NCI-H510A (cell line): ENCODE measurements at regions not wholly inside any gene's neighbourhood (a gene's known extent, or its start where the extent isn't known, plus 50 kb on each side); places are given as distances from the start of the nearest gene placed in this dataset.
A peak's percentile ranks its signal among the peaks of the same experiment; 100 is the strongest.

Source experiments
- DNase-seq: peaks from one replicate; lab custom pipeline; 2025; lab: John Stamatoyannopoulos, UW

DNA sequence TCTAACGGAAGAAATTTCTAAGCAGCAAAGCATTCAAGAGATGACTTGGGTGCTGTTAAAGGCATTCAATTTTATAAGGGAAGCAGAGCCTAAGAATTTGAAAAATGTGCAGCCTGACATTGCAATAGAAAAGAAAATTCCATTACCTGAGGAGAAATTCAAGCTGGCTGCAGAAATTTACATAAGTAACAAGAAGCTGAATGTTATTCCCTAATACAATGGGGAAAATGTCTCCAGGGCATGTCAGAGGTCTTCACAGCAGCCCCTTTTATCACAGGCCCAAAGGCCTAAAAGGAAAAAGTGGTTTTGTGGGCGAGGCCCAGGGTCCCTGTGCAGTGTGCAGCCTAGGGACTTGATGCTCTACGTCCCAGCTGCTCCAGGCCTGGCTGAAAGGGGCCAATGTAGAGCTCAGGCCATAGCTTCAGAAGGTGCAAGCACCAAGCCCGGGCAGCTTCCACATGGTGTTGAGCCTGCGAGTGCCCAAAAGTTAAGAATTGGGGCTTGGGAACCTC lies 306.7 kb downstream of the RDH14 start:
- no peak for DNase-seq

DNA sequence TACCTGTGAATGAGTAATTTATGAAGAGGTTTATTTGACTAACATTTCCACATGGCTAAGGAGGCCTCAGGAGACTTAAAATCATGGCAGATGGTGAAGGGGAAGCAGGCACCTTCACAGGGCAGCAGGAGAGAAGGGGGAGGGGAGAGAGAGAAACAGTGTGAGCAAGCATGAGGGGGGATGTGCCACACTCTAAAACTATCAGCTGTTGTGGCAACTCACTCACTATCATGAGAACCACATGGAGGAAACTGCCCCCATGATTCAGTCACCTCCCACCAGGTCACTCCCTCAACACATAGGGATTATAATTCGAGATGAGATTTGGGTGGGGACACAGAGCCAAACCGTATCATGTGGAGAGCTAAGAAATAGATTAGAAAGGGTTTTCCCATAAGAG lies 309.0 kb downstream of the RDH14 start:
- DNase-seq: no peak

DNA sequence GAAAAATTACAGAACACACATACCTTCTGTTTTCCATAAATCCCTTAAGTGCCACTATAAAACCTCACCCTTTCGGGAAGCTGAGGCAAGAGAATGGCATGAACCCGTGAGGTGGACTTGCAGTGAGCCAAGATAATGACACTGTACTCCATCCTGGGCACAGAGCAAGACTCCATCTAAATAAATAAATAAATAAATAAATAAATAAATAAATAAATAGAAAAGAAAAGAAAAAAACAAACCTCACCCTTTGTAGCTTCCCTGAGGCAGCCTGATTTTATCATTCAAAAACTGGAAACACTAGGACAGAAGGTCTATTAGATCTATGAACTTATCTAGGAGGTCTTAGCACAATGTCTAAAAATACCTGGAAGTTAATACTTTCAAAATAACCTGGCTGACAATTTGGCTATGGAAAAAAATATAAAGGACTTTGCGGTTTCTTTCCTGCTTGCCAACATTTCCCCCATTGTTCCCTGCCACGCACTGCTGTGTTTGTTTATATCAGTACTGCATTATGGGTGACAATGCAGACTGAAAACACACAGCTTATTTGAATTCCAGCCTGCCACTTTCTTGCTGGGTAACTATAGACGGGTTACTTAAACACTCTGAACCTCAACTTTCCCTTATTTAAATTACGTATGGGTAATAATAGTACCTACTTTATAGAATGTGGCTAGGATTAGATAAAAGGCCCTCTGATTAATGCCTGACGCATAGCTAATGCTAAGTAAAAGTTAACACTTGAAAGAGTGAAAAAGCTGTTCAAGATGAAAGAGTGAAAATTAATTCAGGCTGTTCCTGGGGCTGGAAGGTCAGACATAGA lies 313.0 kb downstream of the RDH14 start:
- no peak for DNase-seq

DNA sequence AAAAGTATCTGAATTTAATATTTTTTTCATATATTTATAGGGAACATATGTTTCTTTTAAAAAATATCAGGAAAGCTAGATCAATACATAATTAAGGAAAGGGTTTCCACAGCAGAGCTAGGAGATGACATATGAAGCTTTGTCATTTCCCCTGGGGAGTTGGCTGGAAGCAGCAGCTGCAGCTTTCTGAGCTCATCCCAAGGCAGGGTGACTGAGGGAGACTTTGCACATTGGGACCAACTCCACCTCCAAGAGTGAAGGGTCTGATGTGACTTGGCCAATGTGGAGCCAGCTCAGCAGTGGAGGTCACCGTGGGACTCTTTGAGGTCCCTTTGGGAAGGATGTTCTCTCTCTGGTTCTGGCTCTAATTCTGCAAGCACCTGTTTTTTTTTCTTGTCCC lies 315.1 kb downstream of the RDH14 start:
- DNase-seq: no peak

DNA sequence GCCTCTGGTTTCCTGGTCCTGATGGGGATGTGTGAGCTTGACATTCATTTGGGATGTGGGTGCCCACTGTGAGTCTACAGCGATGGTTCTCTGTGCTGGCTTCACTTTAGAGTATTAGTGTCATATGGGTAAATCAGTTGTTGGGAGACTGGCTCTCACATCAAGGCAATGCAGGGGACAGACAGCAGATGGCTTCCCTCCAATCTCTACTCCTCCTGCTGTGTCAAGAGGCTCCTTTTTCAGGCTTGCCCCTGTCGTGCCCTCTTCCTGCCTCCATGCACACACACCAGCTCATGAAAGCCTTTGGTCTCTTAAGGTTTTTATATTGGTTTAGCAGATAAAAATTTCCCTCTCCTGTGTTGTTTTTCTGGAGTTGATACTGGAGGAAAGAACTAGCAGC lies 315.6 kb downstream of the RDH14 start:
- DNase-seq: peak; percentile 18

DNA sequence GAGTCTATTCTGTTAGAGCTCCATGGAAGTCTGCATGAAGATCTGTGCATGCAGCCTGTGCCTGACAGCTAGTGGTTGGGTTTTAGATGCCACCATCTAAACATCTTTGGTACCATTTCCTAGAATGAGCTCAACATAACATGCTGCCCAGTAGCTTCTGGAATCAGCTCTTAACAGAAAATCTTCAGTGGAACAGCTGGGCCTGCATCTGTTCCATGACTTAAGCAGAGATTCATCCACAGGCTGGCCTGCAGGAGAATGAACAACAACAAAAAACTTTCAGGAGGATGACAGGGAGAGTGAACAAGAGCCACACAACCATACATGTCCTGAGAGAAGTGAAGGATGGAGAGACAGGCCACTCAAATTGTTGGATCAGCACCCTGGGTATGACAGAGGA lies 316.6 kb downstream of the RDH14 start:
- no peak for DNase-seq

DNA sequence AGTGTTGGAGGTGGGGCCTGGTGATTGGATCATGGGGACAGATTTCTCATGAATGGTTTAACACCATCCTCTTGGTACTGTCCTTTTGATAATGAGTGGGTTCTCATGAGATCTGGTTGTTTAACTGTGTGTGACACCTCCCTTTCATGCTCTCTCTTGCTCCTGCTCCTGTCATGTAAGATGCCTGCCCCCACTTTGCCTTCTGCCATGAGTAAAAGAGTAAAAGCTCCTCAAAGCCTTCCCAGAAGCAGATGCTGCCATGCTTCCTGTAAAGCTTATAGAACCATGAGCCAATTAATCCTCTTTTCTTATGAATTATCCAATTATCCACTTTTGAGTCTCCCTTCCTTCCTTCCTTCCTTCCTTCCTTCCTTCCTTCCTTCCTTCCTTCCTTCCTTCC lies 317.7 kb downstream of the RDH14 start:
- DNase-seq: no peak

DNA sequence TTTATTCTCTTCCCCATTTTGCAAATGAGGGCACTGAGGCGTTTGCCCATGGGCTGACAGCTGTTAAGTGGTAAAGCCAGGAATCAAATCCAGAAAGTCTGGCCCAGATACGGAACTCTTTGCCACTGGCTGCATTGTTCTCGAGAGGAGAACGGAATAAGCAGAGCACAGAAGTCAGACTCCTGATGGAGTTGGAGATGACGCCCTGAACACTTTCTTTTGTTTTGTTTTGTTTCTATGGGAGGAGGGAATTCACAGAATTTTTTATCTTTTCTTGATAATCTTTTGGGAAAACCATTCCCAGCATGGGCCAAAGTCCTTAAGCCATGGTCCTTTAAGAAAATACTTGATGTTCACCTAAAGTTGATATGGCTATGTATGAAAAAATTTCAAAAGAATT lies 322.2 kb downstream of the RDH14 start:
- no peak for DNase-seq

DNA sequence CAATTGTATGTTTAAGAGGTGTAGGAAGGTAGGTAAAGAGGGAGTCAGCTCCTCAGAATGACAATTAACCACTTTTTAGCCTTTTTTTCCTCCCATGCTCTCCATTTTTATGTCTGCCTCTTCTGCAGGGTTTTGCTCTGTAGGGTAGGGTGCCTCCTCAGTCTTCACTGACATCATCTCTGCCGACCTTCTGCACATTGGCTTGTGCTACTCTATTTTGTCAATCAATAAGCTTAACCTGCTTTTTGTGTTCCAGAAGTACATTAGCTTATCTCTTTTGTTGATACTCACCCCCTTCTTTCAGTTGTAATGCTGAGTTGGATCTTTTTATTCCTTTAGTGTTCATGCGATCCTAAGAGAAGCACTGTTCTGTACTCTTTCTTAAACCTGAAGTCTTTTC lies 323.2 kb downstream of the RDH14 start:
- no peak for DNase-seq

DNA sequence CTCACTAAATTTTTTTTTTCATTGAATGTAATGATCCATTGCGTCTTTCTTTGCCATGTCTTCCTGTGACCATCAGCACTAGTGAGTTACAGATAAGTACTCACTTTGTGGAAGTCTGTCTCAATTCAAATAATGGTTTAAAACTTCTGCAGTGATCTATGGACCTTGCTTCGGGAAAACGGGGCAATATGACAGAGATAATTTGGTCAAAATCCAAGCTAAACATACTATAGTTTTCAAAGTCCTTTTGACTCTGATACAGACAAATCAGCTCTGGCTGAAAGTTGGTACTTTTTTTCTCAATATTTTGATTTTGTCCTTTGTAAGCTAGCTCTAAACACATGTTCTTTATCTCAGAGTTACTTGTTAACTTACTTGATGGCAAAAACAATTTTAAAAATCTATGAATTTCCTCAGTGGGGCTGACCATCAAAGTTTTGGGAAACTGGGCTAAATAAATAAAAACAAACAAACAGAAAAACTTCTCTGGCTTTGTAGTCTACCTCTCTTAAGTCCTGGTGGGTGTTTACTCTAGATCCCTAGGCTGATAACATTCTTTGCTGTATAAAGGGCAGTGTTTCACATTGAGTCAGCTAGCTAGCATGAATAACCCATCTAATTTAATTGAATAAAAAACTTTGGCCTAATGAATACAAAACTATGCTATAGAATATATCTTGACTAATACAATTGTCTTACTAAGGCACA lies 327.6 kb downstream of the RDH14 start:
- DNase-seq: no peak

DNA sequence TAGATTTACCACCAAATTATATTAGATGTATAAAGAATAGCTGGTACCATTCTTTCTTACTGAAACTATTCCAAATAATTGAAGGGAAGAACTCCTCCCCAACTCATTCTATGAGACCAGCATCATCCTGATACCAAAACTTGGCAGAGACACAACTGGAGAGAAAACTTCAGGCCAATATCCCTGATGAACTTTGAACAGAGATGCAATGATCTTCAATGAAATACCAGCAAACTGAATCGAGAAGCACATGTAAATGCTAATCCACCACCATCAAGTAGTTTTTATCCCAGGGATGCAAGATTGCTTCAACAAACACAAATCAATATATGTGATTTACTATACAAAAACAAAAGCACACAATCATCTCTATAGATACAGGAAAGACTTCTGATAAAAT lies 329.8 kb downstream of the RDH14 start:
- no peak for DNase-seq

DNA sequence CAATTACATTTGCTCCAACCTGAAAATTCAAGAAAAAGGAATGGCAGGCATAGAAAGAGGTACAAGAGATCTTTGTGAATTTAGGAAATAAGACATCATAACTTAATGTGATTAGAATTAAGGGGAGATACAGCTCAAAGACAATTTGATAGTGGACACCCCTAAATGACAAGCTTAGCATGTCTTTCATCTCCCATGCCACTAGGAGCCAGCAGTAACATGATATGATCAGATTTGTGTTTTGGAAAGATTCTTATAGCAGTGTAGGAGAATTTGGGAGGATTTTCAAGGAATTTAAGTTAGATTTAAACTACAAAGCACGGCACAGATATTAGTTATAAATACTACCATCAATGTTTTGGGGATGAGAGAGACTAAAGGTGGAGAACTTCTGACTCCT lies 340.8 kb downstream of the RDH14 start:
- DNase-seq: no peak

DNA sequence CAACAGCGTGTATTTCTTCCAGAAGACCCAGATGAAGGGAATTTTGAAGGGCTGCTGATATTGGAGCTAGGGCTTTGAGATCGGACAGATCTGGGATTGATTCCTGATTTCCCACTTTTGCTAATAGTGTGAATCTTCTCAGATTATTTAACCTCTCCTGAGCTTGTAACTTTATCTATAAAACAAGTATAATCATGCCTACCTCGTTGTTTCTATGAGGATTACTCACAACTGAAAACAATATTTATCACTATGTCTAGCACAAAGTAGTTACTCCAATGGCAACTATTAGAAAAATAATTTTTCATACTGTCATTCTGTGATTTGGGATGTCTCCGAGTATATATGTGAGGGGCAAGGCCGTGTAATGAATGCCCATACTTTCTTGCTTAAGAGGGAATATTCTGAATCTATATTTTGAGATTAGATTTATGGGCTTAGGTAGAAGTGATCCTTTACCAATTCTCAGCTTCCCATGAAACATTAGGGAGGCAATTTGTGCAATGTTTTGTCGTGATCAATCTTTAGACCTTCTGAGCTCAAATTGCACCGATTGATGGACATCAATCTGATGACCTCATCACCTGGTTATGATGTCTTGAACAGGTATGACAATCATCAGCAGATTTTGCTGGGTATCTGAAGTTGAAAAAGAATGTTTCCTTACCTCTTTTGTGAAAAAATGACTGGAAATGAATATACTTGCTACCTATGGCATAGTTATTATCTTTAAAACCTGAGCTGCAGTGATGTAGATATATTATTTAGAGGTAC lies 339.9 kb downstream of the KCNS3 start:
- no peak for DNase-seq

DNA sequence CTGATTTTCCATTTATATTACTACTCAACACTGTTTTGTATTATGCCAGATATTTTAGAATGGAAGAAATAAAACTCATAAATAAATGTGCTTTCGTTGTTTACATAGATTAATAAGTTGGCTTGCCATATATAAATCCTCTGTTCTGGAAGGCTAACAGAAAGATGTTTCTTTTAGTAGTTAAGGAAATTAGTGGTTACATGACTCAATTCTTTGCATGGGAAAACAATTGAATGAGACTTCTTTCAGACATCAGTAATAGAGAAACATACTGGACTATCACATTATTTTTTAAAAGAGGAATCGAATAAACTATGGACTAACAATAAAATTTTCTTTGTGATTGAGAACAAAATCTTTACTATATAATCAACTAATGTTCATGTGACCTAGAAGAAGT lies 336.5 kb downstream of the KCNS3 start:
- DNase-seq: no peak

DNA sequence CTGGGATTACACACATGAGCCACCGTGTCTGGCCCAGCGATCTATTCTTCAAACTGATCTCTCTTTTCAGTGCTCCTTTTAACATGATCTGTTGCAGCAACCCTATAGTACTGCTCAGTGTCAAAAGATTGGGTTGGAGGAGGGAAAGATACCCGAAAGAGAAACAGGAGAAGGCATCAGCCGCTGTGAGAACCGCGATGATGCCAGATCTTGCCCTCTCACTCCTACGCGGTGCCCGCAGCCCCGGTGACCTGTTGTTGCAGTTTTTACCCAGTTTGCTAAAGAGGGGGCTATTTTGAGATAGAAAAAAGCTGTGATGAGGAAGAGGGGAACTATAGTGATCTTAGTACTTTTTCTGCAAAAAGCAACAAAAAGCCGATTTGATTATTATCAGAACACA lies 335.5 kb downstream of the KCNS3 start:
- DNase-seq: no peak

DNA sequence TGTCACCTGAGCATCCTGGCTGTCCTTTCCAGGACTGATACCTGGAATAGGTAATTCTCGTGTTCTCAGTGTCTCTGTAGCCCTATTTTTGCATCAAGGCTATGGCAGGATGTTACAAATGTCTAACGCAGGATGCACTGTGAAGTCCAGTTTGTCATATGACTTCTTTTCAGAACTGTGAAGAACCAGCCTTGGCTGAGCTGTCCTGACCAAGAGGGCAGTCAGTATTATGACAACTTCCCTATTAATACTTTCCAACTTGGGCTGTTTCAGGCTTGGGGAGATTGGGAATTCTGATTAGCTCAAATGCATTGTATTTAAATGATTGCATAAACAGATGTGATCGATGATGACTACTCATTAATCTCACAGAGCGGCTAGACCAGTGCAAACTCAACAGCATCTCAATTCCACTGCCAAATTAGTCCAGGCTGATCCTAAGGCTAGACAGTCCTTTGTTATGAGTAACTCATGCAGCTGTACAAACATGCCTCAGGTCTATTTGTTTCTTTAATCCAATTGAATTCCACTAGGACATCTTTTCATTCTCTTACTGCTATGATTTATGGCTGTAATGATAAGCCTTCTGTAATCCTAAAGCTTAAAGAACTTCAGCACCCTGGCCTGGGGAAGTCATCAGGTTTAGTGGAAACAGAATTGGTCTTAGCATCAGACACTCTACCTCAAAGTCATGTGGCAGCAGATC lies 331.6 kb downstream of the KCNS3 start:
- DNase-seq: peak; percentile 50

DNA sequence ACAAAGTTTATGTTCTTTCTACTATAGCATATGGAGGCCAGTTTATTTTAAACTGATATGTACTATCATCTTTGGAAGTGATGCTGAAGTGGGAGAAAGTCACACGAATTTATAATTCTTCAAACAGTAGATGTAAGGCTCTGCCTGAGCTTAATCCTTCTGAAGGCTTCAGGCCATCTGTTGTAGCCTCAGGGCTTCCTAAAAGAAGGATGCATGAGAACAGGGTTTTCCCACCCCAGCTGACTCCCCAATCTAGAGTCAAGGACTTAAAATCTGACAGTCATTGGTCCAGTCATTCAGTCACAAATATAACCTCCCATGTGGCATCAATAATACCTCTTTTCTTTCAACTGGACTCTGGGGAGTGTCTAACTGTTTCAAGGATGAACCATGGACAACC lies 330.5 kb downstream of the KCNS3 start:
- DNase-seq: no peak

DNA sequence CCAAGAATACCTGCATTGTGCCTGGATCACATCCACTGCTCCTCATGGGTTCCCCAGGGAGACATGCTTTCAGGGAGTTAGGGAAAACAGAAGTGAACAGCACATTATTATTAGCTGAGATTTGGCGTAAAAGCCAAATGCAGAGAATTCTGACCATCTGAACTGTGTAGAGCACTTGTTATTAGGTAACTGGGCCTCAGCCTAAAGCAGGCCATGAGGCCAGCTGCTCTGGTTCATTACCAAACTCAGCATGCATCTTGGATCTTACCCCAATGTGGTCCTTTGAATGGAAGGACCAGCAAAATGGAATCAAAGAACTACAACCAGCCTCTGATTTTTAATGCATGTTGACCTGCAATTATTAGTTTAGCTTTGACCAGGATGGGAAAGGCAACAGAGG lies 322.3 kb downstream of the KCNS3 start:
- DNase-seq: no peak

DNA sequence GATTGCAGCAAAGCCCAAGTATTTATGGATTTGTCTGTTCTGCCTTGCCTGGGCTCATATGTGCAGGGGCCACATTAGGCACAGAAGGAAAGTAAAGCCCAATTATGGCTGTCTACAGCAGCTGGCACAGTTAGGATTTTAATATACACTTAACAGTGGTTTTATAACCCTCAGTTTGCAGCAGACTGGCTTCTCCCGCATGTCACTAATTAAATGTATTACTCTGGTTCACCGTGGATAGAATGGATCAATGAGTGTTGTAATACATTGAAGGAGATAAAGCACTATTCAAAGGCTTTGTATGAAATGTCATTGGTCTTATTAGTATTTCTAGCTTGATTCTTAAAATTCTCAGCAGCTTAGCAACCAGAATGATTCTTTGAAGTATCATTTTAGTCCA lies 320.2 kb downstream of the KCNS3 start:
- no peak for DNase-seq

DNA sequence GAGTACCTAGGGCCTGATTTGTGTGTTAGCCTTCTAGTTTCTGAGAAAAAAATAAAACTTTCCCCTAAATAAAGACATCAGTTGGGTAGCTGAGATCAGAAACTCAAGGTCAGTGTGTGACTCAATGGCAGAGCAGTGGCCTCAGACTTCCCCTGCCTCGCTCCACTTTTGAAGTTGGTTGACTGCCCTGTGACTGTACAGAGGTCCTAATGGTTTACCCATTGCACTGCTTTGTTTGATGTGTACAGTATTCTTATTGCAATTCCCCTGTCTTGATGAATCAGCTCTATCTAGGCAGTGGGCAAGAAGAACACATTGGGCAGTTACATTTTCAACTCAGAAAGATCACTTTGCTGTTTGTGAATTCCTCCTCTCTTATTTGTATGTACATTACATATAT lies 315.7 kb downstream of the KCNS3 start:
- DNase-seq: no peak

DNA sequence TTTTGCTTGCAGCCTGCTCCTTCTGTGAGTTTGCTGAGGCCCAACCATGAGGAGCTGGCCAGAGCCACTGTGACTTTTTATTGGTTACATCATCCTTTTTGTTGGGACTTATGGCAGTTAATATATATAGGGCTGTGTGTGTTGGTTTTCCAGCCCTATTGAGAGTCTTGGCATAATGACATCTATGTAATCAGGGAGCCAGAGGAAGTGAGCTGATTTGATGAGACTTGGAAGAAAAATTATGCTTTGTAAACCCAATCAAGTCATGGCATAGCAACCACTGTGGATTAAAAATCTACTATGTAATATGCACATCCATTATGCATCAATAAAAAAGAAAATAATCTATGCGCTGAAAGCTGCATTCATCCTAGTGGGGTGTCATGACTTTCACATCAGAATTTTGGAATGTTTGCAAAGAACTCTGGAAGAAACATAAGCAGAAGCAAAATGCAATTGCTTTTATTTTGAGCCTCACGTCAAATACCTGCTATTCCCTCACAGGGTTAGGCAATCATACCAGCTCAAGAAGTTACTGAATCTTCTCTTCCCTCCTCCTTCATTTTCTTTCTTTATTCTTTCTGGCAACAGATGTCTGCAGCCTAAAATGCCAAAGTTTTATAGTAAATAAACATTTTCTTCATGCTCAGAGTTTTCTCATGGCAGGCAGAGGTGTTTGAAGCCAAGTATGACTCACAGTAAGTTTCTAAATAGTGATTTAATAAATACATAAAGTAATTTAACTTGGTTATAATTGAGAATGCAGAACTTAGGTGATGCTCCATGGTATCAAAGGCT lies 308.5 kb downstream of the KCNS3 start:
- DNase-seq: no peak
